ENCODE measurements at regions not wholly inside any gene's neighbourhood (a gene's known extent, or its start where the extent isn't known, plus 50 kb on each side); places are given as distances from the start of the nearest gene placed in this dataset.

- no peak for DNase-seq (ENCODE audit: low spot score)
These were observed 63.9 kb upstream of the GALNT9 start for GRCh38 chr12:132393245-132393795.

GRCh38 chr12:132392389-132393244, 63.2 kb upstream of the GALNT9 start:
- no peak for DNase-seq (ENCODE audit: low spot score)

GRCh38 chr12:132391326-132392041, 62.1 kb upstream of the GALNT9 start:
- no peak for DNase-seq (ENCODE audit: low spot score)

- no peak for DNase-seq (ENCODE audit: low spot score)
These were observed 61.1 kb upstream of the GALNT9 start for GRCh38 chr12:132390287-132391076.

GRCh38 chr12:132389526-132390286, 60.3 kb upstream of the GALNT9 start:
- no peak for DNase-seq (ENCODE audit: low spot score)

- no peak for DNase-seq (ENCODE audit: low spot score)
These were observed 59.6 kb upstream of the GALNT9 start for GRCh38 chr12:132389026-132389425.

- no peak for DNase-seq (ENCODE audit: low spot score)
These were observed 59.1 kb upstream of the GALNT9 start for GRCh38 chr12:132388379-132389015.

- no peak for DNase-seq (ENCODE audit: low spot score)
These were observed 57.6 kb upstream of the GALNT9 start for GRCh38 chr12:132386926-132387497.

- no peak for DNase-seq (ENCODE audit: low spot score)
These were observed 56.7 kb upstream of the GALNT9 start for GRCh38 chr12:132385923-132386751.

GRCh38 chr12:132384916-132385774, 55.8 kb upstream of the GALNT9 start:
- DNase-seq (ENCODE audit: low spot score), result no peak

GRCh38 chr12:132380641-132381040, 51.3 kb upstream of the GALNT9 start:
- DNase-seq (ENCODE audit: low spot score), result no peak

- no peak for DNase-seq (ENCODE audit: low spot score)
These were observed 50.6 kb upstream of the GALNT9 start for GRCh38 chr12:132379996-132380395.

- DNase-seq (ENCODE audit: low spot score), result no peak
These were observed 50.2 kb upstream of the GALNT9 start for GRCh38 chr12:132379576-132379975.

Measured in AG08395 (cell line).